Skin of body (tissue), 1 donor: ENCODE measurements at regions not wholly inside any gene's neighbourhood (a gene's known extent, or its start where the extent isn't known, plus 50 kb on each side); places are given as distances from the start of the nearest gene placed in this dataset.
"Not testable (repeated sequence)": the region's sequence is repeated elsewhere in the genome, so short reads cannot be mapped to it uniquely, and the experiment has no call there.

Source experiments
- DNase-seq: peaks from one replicate; lab custom pipeline; 2025; lab: John Stamatoyannopoulos, UW

- no peak for DNase-seq
Observed at GRCh38 chr5:67942421-67942820, 273.1 kb upstream of the PIK3R1 start.

- DNase-seq: peak; percentile 23
Observed at GRCh38 chr5:67941614-67942401, 273.7 kb upstream of the PIK3R1 start.

GRCh38 chr5:67935908-67936566 is 279.5 kb upstream of the PIK3R1 start:
- DNase-seq: no peak

GRCh38 chr5:67934976-67935375 is 280.6 kb upstream of the PIK3R1 start:
- DNase-seq: no peak

GRCh38 chr5:67925511-67925910 is 290.0 kb upstream of the PIK3R1 start:
- DNase-seq: peak; percentile 13

- no peak for DNase-seq
Observed at GRCh38 chr5:67921004-67921601, 294.5 kb upstream of the PIK3R1 start.

GRCh38 chr5:67919532-67919931 is 296.0 kb upstream of the PIK3R1 start:
- not testable (repeated sequence) for DNase-seq

- no peak for DNase-seq
Observed at GRCh38 chr5:67917561-67917960, 298.0 kb upstream of the PIK3R1 start.

GRCh38 chr5:67910546-67910945 is 305.0 kb upstream of the PIK3R1 start:
- no peak for DNase-seq

- no peak for DNase-seq
Observed at GRCh38 chr5:67908126-67908765, 307.3 kb upstream of the PIK3R1 start.

- no peak for DNase-seq
Observed at GRCh38 chr5:67904366-67904765, 311.2 kb upstream of the PIK3R1 start.

- no peak for DNase-seq
Observed at GRCh38 chr5:67903656-67904055, 311.9 kb upstream of the PIK3R1 start.

GRCh38 chr5:67903121-67903520 is 312.4 kb upstream of the PIK3R1 start:
- DNase-seq: no peak

- DNase-seq: no peak
Observed at GRCh38 chr5:67902497-67902830, 313.1 kb upstream of the PIK3R1 start.

- DNase-seq: peak; percentile 3
Observed at GRCh38 chr5:67901814-67902496, 313.6 kb upstream of the PIK3R1 start.

- DNase-seq: no peak
Observed at GRCh38 chr5:67900514-67900913, 315.0 kb upstream of the PIK3R1 start.

GRCh38 chr5:67897980-67898379 is 317.6 kb upstream of the PIK3R1 start:
- no peak for DNase-seq

GRCh38 chr5:67897431-67897830 is 318.1 kb upstream of the PIK3R1 start:
- DNase-seq: no peak

- no peak for DNase-seq
Observed at GRCh38 chr5:67896930-67897313, 318.6 kb upstream of the PIK3R1 start.

- DNase-seq: no peak
Observed at GRCh38 chr5:67896311-67896929, 319.1 kb upstream of the PIK3R1 start.

GRCh38 chr5:67889870-67890269 is 325.7 kb upstream of the PIK3R1 start:
- not testable (repeated sequence) for DNase-seq
